Endothelial cell of hepatic sinusoid (primary cell): ENCODE measurements at regions not wholly inside any gene's neighbourhood (a gene's known extent, or its start where the extent isn't known, plus 50 kb on each side); places are given as distances from the start of the nearest gene placed in this dataset.
"Not testable (repeated sequence)": the region's sequence is repeated elsewhere in the genome, so short reads cannot be mapped to it uniquely, and the experiment has no call there.

ENCODE experiments used
- in situ Hi-C: cut with HindIII; loops from 2 replicates; pipeline ENCODE4 v1.10.0; 2017; ENCODE audit warnings: low sequenced_read_pairs

GRCh38 chr4:148692242-148692641 is 250.0 kb upstream of the NR3C2 start:
- in situ Hi-C loops = no loop called here

DNA sequence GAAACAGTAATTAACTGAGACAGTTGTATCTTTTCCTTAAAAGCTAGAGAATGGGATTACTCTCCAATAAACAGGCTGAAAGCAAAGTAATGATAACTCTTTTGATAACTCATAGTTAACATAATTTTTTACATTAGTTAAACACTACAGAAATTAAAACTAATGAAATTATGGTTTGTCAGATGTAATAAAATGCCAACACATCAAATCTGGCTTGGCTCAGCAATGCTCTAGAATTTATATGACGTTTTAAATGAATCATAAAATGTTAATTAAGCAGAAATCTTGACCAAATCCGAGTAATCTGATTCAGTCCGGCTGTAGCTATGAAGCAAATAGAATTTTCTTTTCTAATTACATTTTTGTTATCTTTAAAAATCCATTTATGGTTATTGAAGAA is 244.2 kb upstream of the NR3C2 start:
- in situ Hi-C loops = no loop called here

DNA sequence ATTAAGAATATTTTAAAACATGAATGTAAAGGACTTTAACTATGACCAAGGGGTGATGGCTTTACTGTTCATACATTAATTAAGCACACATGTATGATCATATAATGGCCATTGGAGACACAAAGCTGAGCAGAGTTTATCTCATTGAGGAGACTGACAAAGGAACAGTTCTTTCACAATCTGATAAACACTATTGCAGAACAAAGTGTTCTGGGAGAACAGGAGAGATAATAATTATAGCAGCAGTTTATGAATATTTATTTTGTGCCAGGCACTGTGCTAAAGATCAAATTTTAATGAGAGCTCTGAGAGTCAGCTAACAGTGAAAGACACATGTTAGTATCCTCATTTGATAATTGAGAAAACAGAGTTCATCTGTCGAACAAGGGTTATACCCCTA is 242.4 kb upstream of the NR3C2 start:
- in situ Hi-C loops = loop anchor here (5.0 kb wide), 1 partner anchor 48 kb away; no protein-coding TSS in a partner anchor

GRCh38 chr4:148680884-148681283 is 238.7 kb upstream of the NR3C2 start:
- in situ Hi-C loops = loop anchor here (5.0 kb wide), 1 partner anchor 51 kb away; no protein-coding TSS in a partner anchor

DNA sequence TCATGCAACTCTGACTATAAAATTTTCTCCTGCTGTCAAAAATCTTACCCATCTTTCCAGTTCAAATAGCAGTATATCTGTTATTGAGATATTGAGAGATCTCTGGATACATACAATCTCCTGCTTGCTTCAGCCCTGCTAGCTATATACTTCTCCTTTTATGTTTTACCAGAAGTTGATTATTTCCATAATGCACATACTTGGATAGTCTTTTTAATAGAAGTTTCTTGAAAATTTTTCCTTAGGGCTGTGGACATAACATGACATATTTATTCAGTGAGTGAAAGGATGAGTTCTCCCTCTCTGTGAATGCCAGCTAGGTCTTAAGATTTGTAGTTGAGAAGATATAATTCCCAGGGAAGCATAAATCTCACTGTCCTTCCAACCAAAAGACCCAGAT is 234.1 kb upstream of the NR3C2 start:
- in situ Hi-C loops = no loop called here

GRCh38 chr4:148674876-148675275 is 232.7 kb upstream of the NR3C2 start:
- in situ Hi-C loops = no loop called here

DNA sequence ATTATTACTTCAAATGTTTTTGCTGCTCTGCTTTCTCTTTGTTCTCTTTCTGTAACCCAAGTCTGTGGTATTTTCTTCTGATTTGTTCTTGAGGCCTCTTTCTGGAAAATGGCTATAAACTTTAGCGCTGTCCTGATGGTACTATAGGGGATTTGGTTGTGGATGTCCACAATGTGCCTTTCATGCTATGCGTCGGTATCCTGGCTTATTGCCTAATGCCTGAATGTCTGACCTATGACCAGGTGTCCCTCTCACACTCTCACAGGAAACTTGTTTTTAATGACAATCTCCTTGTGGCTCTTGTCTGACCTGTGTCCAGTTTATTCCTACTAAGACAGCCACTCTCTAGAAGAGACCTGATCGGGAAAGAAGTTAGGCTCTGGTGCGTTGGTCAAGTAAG is 222.4 kb upstream of the NR3C2 start:
- in situ Hi-C loops = no loop called here

- in situ Hi-C loops = no loop called here
These were observed 211.9 kb upstream of the NR3C2 start for GRCh38 chr4:148654131-148654530.

DNA sequence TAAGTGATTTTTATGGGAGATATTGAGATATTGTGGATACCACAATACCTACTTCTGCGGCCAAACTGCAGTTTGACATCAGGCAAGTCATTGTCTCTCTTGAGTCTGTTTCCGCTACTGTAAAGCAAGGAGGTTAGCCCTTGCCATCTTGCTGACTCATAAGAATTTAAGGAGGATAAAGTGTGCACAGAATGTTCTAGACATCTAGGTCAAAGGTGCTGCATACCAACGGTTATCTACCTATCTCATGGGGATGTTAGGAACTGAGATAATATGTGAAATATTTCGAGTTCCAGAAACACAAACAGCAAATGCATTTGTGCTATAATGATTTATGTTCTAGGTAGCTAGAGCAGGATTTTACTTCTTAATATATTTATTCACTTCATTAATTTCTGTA is 211.5 kb upstream of the NR3C2 start:
- in situ Hi-C loops = no loop called here

GRCh38 chr4:148651991-148652390 is 209.8 kb upstream of the NR3C2 start:
- in situ Hi-C loops = no loop called here

DNA sequence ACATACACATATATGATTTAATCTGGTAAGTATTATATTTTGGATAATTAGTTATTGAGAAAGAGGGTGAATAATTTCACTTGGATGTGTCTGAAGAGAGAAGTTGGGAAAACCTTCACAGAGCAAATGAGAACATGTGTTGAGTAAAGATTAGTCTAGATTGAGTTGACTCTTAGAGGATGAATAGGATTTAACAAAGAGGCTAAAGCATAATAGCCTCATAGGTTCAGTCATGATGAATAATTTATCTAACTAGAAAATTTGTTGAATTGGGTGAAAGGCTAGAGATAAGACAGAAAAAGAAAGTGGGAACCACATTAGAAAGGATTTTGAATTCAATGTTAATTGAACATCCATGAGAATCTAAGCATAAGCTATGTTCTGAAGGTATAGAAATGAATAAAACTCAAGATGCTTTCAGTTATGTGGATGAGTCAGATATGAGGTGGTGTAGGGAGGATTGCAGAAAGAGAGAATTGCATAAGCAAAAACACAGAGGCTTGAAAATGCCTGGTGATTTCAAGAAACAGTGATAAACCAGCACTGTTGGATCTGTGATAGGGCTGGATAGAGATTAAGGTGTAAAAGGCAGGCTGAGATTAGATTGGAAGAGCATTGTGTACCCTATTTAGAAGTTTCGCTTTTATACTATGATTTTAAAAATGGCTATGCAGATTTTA is 207.6 kb upstream of the NR3C2 start:
- in situ Hi-C loops = no loop called here

- in situ Hi-C loops = no loop called here
These were observed 201.6 kb upstream of the NR3C2 start for GRCh38 chr4:148643851-148644250.

- in situ Hi-C loops = no loop called here
These were observed 200.7 kb upstream of the NR3C2 start for GRCh38 chr4:148642907-148643306.

- in situ Hi-C loops = not testable (repeated sequence)
These were observed 195.9 kb upstream of the NR3C2 start for GRCh38 chr4:148638079-148638478.

DNA sequence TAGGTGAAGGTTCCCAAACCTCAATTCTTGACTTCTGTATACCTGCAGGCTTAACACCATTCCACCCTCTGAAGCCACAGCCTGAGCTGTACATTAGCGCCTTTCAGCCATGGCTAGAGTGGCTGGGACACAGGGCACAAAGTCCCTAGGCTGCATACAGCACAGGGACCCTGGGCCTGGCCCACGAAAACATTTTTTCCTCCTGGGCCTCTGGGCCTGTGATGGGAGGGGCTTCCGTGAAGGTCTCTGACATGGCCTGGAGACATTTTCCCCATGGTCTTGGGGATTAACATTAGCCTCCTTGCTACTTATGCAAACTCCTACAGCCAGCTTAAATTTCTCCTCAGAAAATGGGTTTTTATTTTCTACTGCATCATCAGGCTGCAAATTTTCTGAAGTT is 195.2 kb upstream of the NR3C2 start:
- in situ Hi-C loops = not testable (repeated sequence)

GRCh38 chr4:148634476-148634875 is 192.3 kb upstream of the NR3C2 start:
- in situ Hi-C loops = no loop called here

DNA sequence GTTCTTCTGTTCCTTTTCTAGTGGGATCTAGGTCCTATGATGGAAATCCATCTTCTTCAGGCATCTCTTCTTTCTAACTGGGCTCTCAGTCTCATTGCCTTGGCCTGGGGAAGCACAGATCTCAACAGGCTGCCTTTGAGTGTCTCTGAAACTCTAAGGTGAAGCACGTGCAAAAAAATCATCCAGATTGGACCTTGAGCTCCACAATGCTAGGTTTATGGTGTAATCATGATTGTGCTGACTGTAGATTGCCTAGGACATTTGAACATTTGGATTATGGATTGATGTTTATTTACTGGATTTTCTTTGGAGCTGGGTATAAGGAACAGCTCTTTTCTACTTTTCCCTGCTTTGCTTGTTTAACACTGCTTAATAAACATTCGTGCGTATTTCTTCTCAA is 191.5 kb upstream of the NR3C2 start:
- in situ Hi-C loops = no loop called here

GRCh38 chr4:148632476-148632875 is 190.3 kb upstream of the NR3C2 start:
- in situ Hi-C loops = no loop called here

DNA sequence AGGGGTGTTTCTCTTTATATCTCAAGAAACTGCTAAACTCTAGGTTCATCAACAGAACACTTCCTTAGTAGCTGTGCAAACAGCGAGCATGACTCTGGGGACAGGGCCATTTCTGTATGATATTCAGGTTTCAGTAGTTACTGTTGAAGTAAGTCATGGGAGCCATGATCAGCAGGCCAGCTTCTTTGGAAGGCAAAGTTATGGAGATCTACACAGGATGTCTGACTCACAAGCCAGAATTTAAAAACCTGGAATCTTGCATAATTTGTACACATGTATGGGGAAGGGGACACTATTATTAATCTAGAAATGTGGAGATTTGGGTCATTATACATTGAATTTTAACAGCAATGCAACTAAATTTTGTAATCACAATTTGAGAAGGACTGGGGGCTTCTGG is 187.8 kb upstream of the NR3C2 start:
- in situ Hi-C loops = no loop called here

- in situ Hi-C loops = no loop called here
These were observed 176.6 kb upstream of the NR3C2 start for GRCh38 chr4:148618856-148619255.

GRCh38 chr4:148608968-148609367 is 166.8 kb upstream of the NR3C2 start:
- in situ Hi-C loops = no loop called here

DNA sequence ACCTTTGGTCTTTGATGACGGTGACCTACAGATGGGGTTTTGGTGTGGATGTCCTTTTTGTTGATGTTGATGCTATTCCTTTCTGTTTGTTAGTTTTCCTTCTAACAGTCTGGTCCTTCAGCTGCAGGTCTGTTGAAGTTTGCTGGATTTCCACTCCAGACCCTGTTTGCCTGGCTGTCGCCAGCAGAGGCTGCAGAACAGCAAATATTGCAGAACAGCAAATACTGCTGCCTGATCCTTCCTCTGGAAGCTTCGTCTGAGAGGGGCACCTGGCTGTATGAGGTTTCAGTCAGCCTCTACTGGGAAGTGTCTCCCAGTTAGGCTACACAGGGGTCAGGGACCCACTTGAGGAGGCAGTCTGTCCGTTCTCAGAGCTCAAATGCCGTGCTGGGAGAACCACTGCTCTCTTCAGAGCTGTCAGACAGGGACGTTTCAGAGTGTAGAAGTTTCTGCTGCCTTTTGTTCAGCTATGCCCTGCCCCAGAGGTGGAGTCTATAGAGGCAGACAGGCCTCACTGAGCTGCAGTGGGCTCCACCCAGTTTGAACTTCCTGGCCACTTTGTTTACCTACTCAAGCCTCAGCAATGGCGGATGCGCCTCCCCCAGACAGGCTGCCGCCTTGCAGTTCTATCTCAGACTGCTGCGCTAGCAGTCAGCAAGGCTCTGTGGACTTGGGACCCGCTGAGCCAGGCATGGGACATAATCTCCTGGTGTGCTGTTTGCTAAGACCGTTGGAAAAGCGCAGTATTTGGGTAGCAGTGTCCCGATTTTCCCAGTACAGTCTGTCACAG is 156.4 kb upstream of the NR3C2 start:
- in situ Hi-C loops = not testable (repeated sequence)
